Suprapubic skin (tissue), 3 donors: ENCODE measurements at regions not wholly inside any gene's neighbourhood (a gene's known extent, or its start where the extent isn't known, plus 50 kb on each side); places are given as distances from the start of the nearest gene placed in this dataset.

Experiments
- CTCF ChIP-seq, 2 donors: fragments of 200-600 bp in 1 of 2; fragments of 450-650 bp in 1 of 2; sonication (generic) in 1 of 2; IDR thresholded peaks; one replicate each; pipeline ENCODE4 v1.5.1; 2016 to 2019; ENCODE audit warnings: antibody characterized with exemption in 2 of 2, mild to moderate bottlenecking in 1 of 2, moderate library complexity in 1 of 2
- POLR2A ChIP-seq, 2 donors: fragments of 450-650 bp; IDR thresholded peaks; one replicate each; pipeline ENCODE4 v1.6.1; 2017; ENCODE audit warnings: antibody characterized with exemption in 2 of 2, mild to moderate bottlenecking in 2 of 2, moderate library complexity in 2 of 2

- TF ChIP-seq CTCF (IDR thresholded peaks at IDR 0.05) (no peak), POLR2A (IDR thresholded peaks at IDR 0.05) (no peak)
Measured at GRCh38 chr11:69914286-69915150, 95.3 kb upstream of the FGF3 start.
